CD4-positive, alpha-beta T cell (primary cell): ENCODE measurements at regions not wholly inside any gene's neighbourhood (a gene's known extent, or its start where the extent isn't known, plus 50 kb on each side); places are given as distances from the start of the nearest gene placed in this dataset.
A peak's percentile ranks its signal among the peaks of the same experiment; 100 is the strongest.

Experiments
- ATAC-seq: fragments of 200-7000 bp; cut with Tn5 transposase; one replicate; pipeline ENCODE4 v1.10.0; 2022; ENCODE audit warnings: mild to moderate bottlenecking; ENCODE audit not compliant: poor library complexity
- CTCF ChIA-PET: fragments of 350-600 bp; sonication (Branson Sonifier 250); formaldehyde crosslinking; loops from one replicate; lab custom pipeline; 2021; ENCODE audit warnings: antibody characterized with exemption, inconsistent platforms; lab: Charles Lee
- POLR2A ChIA-PET: fragments of 350-600 bp; sonication (Branson Sonifier 250); formaldehyde crosslinking; loops from one replicate; lab custom pipeline; 2021; ENCODE audit warnings: antibody characterized with exemption, inconsistent platforms; lab: Charles Lee
- DNase-seq, 14 experiments: peaks; one replicate each; pipeline ENCODE4 v3.0.0-alpha.2; 2013 to 2020; ENCODE audit warnings: mixed read lengths in 2 of 14
- H3K27ac ChIP-seq, 2 donors: one replicate each; pipeline versions ENCODE4 v1.5.1 to v1.7.0; 2013; ENCODE audit warnings: low read length in 2 of 2, low read depth in 1 of 2, mild to moderate bottlenecking in 1 of 2
- H3K27me3 ChIP-seq, 2 experiments: 1 replicate in 1 of 2; 2 replicates in 1 of 2; pipeline versions ENCODE4 v1.6.1 to v1.7.0; 2013; ENCODE audit warnings: low read length in 2 of 2, control low read depth in 1 of 2, mild to moderate bottlenecking in 1 of 2, moderate library complexity in 1 of 2; ENCODE audit not compliant: insufficient read depth in 2 of 2, control insufficient read depth in 1 of 2
- H3K36me3 ChIP-seq: one replicate; pipeline ENCODE4 v1.6.1; 2013; ENCODE audit warnings: low read length, control low read depth; ENCODE audit not compliant: insufficient read depth
- H3K4me1 ChIP-seq: one replicate; pipeline ENCODE4 v1.6.1; 2013; ENCODE audit warnings: low read length, control low read depth; ENCODE audit not compliant: insufficient read depth
- H3K4me3 ChIP-seq: one replicate; pipeline ENCODE4 v1.5.1; 2013; ENCODE audit warnings: mild to moderate bottlenecking, low read length, moderate library complexity
- H3K9me3 ChIP-seq, 2 experiments: 1 replicate in 1 of 2; 2 replicates in 1 of 2; pipeline versions ENCODE4 v1.6.1 to v1.7.0; 2013; ENCODE audit warnings: low read length in 2 of 2, mild to moderate bottlenecking in 2 of 2, control low read depth in 1 of 2, moderate library complexity in 1 of 2; ENCODE audit not compliant: control insufficient read depth in 1 of 2, insufficient read depth in 1 of 2
- H3K27ac Mint-ChIP-seq: one replicate; pipeline ENCODE4 v1.8.0; 2020; ENCODE audit warnings: mixed read lengths
- H3K27me3 Mint-ChIP-seq: one replicate; pipeline ENCODE4 v1.8.0; 2021; ENCODE audit warnings: mixed read lengths
- H3K36me3 Mint-ChIP-seq: one replicate; pipeline ENCODE4 v1.8.0; 2021; ENCODE audit warnings: low read depth, mixed read lengths
- H3K4me1 Mint-ChIP-seq: one replicate; pipeline ENCODE4 v1.8.0; 2021; ENCODE audit warnings: low read depth, mixed read lengths
- H3K4me3 Mint-ChIP-seq: one replicate; pipeline ENCODE4 v1.8.0; 2020; ENCODE audit warnings: mild to moderate bottlenecking, mixed read lengths
- H3K9me3 Mint-ChIP-seq: one replicate; pipeline ENCODE4 v1.8.0; 2020; ENCODE audit warnings: mixed read lengths
- intact Hi-C, 2 experiments: fragments of 100-400 bp; cut with DNase I in 1 of 2; cut with micrococcal nuclease in 1 of 2; formaldehyde crosslinking; loops; one replicate each; pipeline versions ENCODE4 v1.15.1 to v1.9.0; 2023 to 2025; cut with DNase I, micrococcal nuclease
- TF ChIP-seq, protein P1 (sequence below): fragments of 200-600 bp; IDR thresholded peaks from one replicate; pipeline ENCODE4 v1.8.0; 2022; ENCODE audit warnings: antibody characterized with exemption, mild to moderate bottlenecking

DNA sequence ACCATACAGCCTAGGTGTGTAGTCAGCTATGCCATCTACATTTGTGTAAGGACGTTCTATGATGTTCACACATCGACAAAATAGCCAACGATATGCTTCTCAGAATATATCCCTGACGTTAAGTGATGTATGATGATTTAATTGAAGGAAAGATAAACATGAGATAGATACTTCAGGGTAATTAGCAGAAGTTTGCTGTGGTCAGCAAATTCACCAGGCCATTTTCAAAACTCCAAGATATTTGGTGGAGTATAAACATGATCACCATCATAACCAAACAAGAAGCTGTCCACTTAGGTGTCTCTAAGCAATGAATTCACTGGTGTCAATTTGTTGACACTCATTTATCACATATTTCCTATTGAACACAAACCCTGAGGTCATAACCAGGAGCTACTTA, 885.6 kb upstream of the NR2F2 start:
- H3K27me3 Mint-ChIP-seq: no peaks in the 10 kb centered on the region
- no peaks in the 10 kb centered on the region for H3K27me3 ChIP-seq
- no peak for DNase-seq
- no peaks in the 10 kb centered on the region for H3K36me3 ChIP-seq
- ATAC-seq: no peak
- peaks cover 3% of the 10 kb centered on the region for H3K9me3 Mint-ChIP-seq
- TF ChIP-seq, protein P1, sequence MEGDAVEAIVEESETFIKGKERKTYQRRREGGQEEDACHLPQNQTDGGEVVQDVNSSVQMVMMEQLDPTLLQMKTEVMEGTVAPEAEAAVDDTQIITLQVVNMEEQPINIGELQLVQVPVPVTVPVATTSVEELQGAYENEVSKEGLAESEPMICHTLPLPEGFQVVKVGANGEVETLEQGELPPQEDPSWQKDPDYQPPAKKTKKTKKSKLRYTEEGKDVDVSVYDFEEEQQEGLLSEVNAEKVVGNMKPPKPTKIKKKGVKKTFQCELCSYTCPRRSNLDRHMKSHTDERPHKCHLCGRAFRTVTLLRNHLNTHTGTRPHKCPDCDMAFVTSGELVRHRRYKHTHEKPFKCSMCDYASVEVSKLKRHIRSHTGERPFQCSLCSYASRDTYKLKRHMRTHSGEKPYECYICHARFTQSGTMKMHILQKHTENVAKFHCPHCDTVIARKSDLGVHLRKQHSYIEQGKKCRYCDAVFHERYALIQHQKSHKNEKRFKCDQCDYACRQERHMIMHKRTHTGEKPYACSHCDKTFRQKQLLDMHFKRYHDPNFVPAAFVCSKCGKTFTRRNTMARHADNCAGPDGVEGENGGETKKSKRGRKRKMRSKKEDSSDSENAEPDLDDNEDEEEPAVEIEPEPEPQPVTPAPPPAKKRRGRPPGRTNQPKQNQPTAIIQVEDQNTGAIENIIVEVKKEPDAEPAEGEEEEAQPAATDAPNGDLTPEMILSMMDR: no peak
- peaks cover 12% of the 10 kb centered on the region for H3K4me1 ChIP-seq
- no peak overlapping the region for H3K4me3 Mint-ChIP-seq
- intact Hi-C loops: no loop called here
- H3K4me1 Mint-ChIP-seq: peaks cover 29% of the 10 kb centered on the region
- no peaks in the 10 kb centered on the region for H3K36me3 Mint-ChIP-seq
- CTCF ChIA-PET: no interaction called here
- H3K4me3 ChIP-seq: no peak overlapping the region
- no peak overlapping the region for H3K27ac Mint-ChIP-seq
- POLR2A ChIA-PET: no interaction called here
- no peak overlapping the region for H3K27ac ChIP-seq
- H3K9me3 ChIP-seq: peaks cover 0 to 3% of the 10 kb centered on the region in 2 experiments

- H3K9me3 Mint-ChIP-seq: peaks cover 3% of the 10 kb centered on the region
- H3K9me3 ChIP-seq: peaks cover 0 to 3% of the 10 kb centered on the region in 2 experiments
- H3K36me3 ChIP-seq: no peaks in the 10 kb centered on the region
- H3K4me3 ChIP-seq: no peak overlapping the region
- ChIA-PET CTCF (no interaction called here), POLR2A (no interaction called here)
- TF ChIP-seq, protein P1: no peak
- H3K4me3 Mint-ChIP-seq: peak overlapping the region; percentile 56
- H3K27ac ChIP-seq: no peak overlapping the region
- no peak overlapping the region for H3K27ac Mint-ChIP-seq
- DNase-seq (peak in 6 of 14 experiments; percentile 2 to 76 (median 24)), ATAC-seq (peak; percentile 82)
- peaks cover 12% of the 10 kb centered on the region for H3K4me1 ChIP-seq
- no peaks in the 10 kb centered on the region for H3K36me3 Mint-ChIP-seq
- H3K27me3 Mint-ChIP-seq: no peaks in the 10 kb centered on the region
- no peaks in the 10 kb centered on the region for H3K27me3 ChIP-seq
- peaks cover 29% of the 10 kb centered on the region for H3K4me1 Mint-ChIP-seq
- intact Hi-C loops: no loop called here
These were observed 883.6 kb upstream of the NR2F2 start for GRCh38 chr15:95446854-95447253.

DNA sequence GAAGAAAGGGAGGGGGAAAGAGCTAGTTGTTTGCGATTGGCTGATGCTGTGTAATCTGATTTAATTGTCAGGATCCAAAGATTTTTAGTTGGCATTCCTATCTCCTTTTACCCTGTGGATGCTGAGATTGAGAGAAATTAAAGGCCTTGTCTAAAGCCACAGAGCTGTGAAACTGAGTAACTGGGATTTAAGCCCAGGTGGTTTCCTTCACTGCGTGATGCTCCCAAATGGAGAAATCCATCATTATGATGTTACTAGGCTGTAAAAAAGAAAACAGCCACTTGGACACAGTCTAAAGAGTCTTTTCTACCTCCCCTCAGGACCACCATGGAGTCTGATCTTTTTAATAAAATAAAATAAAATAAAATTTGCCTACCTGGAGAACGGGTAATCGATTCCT, 883.0 kb upstream of the NR2F2 start:
- ChIA-PET POLR2A (no interaction called here), CTCF (no interaction called here)
- Mint-ChIP-seq H3K4me3 (peak overlapping the region; percentile 56), H3K4me1 (peaks cover 29% of the 10 kb centered on the region), H3K9me3 (peaks cover 3% of the 10 kb centered on the region), H3K27ac (no peak overlapping the region), H3K27me3 (no peaks in the 10 kb centered on the region), H3K36me3 (no peaks in the 10 kb centered on the region)
- no peak for DNase-seq
- intact Hi-C loops: no loop called here
- Histone ChIP-seq H3K36me3 (no peaks in the 10 kb centered on the region), H3K27me3 (no peaks in the 10 kb centered on the region), H3K4me3 (no peak overlapping the region), H3K4me1 (peaks cover 12% of the 10 kb centered on the region), H3K27ac (no peak overlapping the region), H3K9me3 (peaks cover 0 to 3% of the 10 kb centered on the region in 2 experiments)
- no peak for ATAC-seq
- TF ChIP-seq, protein P1: no peak
